GM21619 (cell line): ENCODE measurements at regions not wholly inside any gene's neighbourhood (a gene's known extent, or its start where the extent isn't known, plus 50 kb on each side); places are given as distances from the start of the nearest gene placed in this dataset.

Experiments
- ATAC-seq: cut with Tn5 transposase; IDR thresholded peaks from one replicate; pipeline ENCODE4 v1.9.1; 2021; ENCODE audit not compliant: unreplicated experiment

GRCh38 chr2:241924069-241924908, 54.8 kb downstream of the RTP5 start:
- no peak for ATAC-seq

- ATAC-seq: no peak
These were observed 55.4 kb downstream of the RTP5 start for GRCh38 chr2:241924909-241925250.

GRCh38 chr2:241925277-241925676, 55.7 kb downstream of the RTP5 start:
- no peak for ATAC-seq

- ATAC-seq: no peak
These were observed 56.4 kb downstream of the RTP5 start for GRCh38 chr2:241925821-241926441.

- ATAC-seq: no peak
These were observed 57.2 kb downstream of the RTP5 start for GRCh38 chr2:241926541-241927311.

- ATAC-seq: no peak
These were observed 60.3 kb downstream of the RTP5 start for GRCh38 chr2:241929551-241930490.

- no peak for ATAC-seq
These were observed 61.8 kb downstream of the RTP5 start for GRCh38 chr2:241931084-241931975.

- no peak for ATAC-seq
These were observed 62.7 kb downstream of the RTP5 start for GRCh38 chr2:241931976-241932898.

GRCh38 chr2:241932899-241933178, 63.3 kb downstream of the RTP5 start:
- no peak for ATAC-seq

- ATAC-seq: no peak
These were observed 63.8 kb downstream of the RTP5 start for GRCh38 chr2:241933179-241933911.

- ATAC-seq: no peak
These were observed 65.8 kb downstream of the RTP5 start for GRCh38 chr2:241935314-241935713.

- ATAC-seq: no peak
These were observed 66.2 kb downstream of the RTP5 start for GRCh38 chr2:241935774-241936173.

- no peak for ATAC-seq
These were observed 67.1 kb downstream of the RTP5 start for GRCh38 chr2:241936457-241937133.

GRCh38 chr2:241937297-241937696, 67.8 kb downstream of the RTP5 start:
- no peak for ATAC-seq

- no peak for ATAC-seq
These were observed 70.0 kb downstream of the RTP5 start for GRCh38 chr2:241939541-241939940.

GRCh38 chr2:241940329-241940728, 70.8 kb downstream of the RTP5 start:
- no peak for ATAC-seq

GRCh38 chr2:241941691-241942301, 72.3 kb downstream of the RTP5 start:
- ATAC-seq: no peak
